Vagina (tissue), 2 donors: ENCODE measurements at regions not wholly inside any gene's neighbourhood (a gene's known extent, or its start where the extent isn't known, plus 50 kb on each side); places are given as distances from the start of the nearest gene placed in this dataset.

Experiments used
- POLR2A ChIP-seq, 2 donors: fragments of 450-650 bp; IDR thresholded peaks; one replicate each; pipeline ENCODE4 v1.6.1; 2017; ENCODE audit warnings: antibody characterized with exemption in 2 of 2, mild to moderate bottlenecking in 2 of 2, moderate library complexity in 2 of 2
- POLR2AphosphoS5 ChIP-seq, 2 donors: sonication (generic); formaldehyde crosslinking; IDR thresholded peaks; one replicate each; pipeline ENCODE4 v1.9.0; 2017; ENCODE audit warnings: antibody characterized with exemption in 2 of 2, mild to moderate bottlenecking in 2 of 2, low read depth in 1 of 2; ENCODE audit not compliant: insufficient read depth in 1 of 2
- TF ChIP-seq, protein P1 (sequence below), 3 experiments: fragments of 450-650 bp in 2 of 3; fragments of 200-600 bp in 1 of 3; sonication (generic) in 1 of 3; IDR thresholded peaks; one replicate each; pipeline ENCODE4 v1.5.1; 2017 to 2019; ENCODE audit warnings: antibody characterized with exemption in 3 of 3, mild to moderate bottlenecking in 2 of 3, moderate library complexity in 2 of 3

DNA sequence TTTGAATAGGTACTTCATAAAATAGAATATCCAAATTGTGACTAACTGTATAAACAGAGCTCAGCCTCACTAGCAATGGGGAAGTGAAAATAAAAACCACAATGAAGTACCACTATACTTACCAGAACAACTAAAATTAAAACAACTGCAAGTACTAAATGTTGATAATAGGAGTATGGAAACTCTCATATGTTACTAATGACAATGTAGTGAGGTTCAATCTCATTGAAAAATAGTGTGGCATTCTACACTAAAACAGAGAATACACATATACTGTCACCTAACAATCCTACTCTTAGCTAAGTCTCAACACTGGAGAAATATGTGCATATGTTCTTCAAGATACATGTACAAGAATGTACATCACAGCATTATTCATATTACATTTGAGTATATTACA lies 132.0 kb upstream of the CARMIL1 start:
- TF ChIP-seq POLR2A (IDR thresholded peaks at IDR 0.05), result no peak
- no peak for TF ChIP-seq POLR2AphosphoS5 (IDR thresholded peaks at IDR 0.05; ENCODE audit: insufficient read depth in 1 of 2, low read depth in 1 of 2)
- TF ChIP-seq, protein P1, sequence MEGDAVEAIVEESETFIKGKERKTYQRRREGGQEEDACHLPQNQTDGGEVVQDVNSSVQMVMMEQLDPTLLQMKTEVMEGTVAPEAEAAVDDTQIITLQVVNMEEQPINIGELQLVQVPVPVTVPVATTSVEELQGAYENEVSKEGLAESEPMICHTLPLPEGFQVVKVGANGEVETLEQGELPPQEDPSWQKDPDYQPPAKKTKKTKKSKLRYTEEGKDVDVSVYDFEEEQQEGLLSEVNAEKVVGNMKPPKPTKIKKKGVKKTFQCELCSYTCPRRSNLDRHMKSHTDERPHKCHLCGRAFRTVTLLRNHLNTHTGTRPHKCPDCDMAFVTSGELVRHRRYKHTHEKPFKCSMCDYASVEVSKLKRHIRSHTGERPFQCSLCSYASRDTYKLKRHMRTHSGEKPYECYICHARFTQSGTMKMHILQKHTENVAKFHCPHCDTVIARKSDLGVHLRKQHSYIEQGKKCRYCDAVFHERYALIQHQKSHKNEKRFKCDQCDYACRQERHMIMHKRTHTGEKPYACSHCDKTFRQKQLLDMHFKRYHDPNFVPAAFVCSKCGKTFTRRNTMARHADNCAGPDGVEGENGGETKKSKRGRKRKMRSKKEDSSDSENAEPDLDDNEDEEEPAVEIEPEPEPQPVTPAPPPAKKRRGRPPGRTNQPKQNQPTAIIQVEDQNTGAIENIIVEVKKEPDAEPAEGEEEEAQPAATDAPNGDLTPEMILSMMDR (IDR thresholded peaks at IDR 0.05), result no peak
